MM.1S (cell line): ENCODE measurements at regions not wholly inside any gene's neighbourhood (a gene's known extent, or its start where the extent isn't known, plus 50 kb on each side); places are given as distances from the start of the nearest gene placed in this dataset.

Experiments
- DNase-seq: peaks from one replicate; pipeline ENCODE4 v3.0.0-alpha.2; 2015
- H2AFZ ChIP-seq: fragments of 300-600 bp; sonication (generic); 2 replicates; pipeline ENCODE4 v1.6.0; 2016; ENCODE audit warnings: antibody characterized with exemption, low read length
- H3F3A ChIP-seq: fragments of 300-600 bp; sonication (generic); 2 replicates; pipeline ENCODE4 v1.6.1; 2016; ENCODE audit warnings: mild to moderate bottlenecking, antibody characterized with exemption, low read length, moderate library complexity, mixed read lengths; ENCODE audit not compliant: insufficient read depth
- H3K27ac ChIP-seq: fragments of 300-600 bp; sonication (generic); 2 replicates; pipeline ENCODE4 v1.5.1; 2016; ENCODE audit warnings: mild to moderate bottlenecking, low read length
- H3K27me3 ChIP-seq: fragments of 300-600 bp; sonication (generic); replicated peaks from 2 replicates; pipeline ENCODE4 v1.6.0; 2016; ENCODE audit warnings: low read length; ENCODE audit not compliant: insufficient read depth
- H3K36me3 ChIP-seq: fragments of 300-600 bp; sonication (generic); replicated peaks from 2 replicates; pipeline ENCODE4 v1.6.1; 2016; ENCODE audit warnings: mild to moderate bottlenecking, low read length, mixed read lengths; ENCODE audit not compliant: insufficient read depth
- H3K4me1 ChIP-seq: fragments of 300-600 bp; sonication (generic); 2 replicates; pipeline ENCODE4 v1.6.1; 2016; ENCODE audit warnings: low read length, mixed read lengths
- H3K4me2 ChIP-seq: fragments of 300-600 bp; sonication (generic); 2 replicates; pipeline ENCODE4 v1.6.0; 2016; ENCODE audit warnings: low read depth, low read length
- H3K4me3 ChIP-seq: fragments of 300-600 bp; sonication (generic); 2 replicates; pipeline ENCODE4 v1.5.1; 2016; ENCODE audit warnings: low read length, mixed read lengths
- H3K79me2 ChIP-seq: fragments of 300-600 bp; sonication (generic); 2 replicates; pipeline ENCODE4 v1.6.1; 2016; ENCODE audit warnings: mixed run types, low read length, mixed read lengths
- H3K9ac ChIP-seq: fragments of 300-600 bp; sonication (generic); 2 replicates; pipeline ENCODE4 v1.6.1; 2016; ENCODE audit warnings: low read length, mixed read lengths
- H3K9me2 ChIP-seq: fragments of 300-600 bp; sonication (generic); replicated peaks from 2 replicates; pipeline ENCODE4 v1.6.1; 2016; ENCODE audit warnings: mild to moderate bottlenecking, low read length, mixed read lengths; ENCODE audit not compliant: insufficient read depth
- H3K9me3 ChIP-seq: fragments of 300-600 bp; sonication (generic); replicated peaks from 2 replicates; pipeline ENCODE4 v1.6.1; 2016; ENCODE audit warnings: mild to moderate bottlenecking, low read length, mixed read lengths; ENCODE audit not compliant: insufficient read depth
- H4K20me1 ChIP-seq: fragments of 300-600 bp; sonication (generic); 2 replicates; pipeline ENCODE4 v1.6.1; 2016; ENCODE audit warnings: mild to moderate bottlenecking, low read length, moderate library complexity, mixed read lengths; ENCODE audit not compliant: insufficient read depth
- CTCF ChIP-seq: fragments of 300-600 bp; sonication (generic); IDR thresholded peaks from 2 replicates; pipeline ENCODE4 v1.5.1; 2016; ENCODE audit warnings: antibody characterized with exemption, low read length, mixed read lengths
- EZH2 ChIP-seq: fragments of 300-600 bp; sonication (generic); optimal IDR thresholded peaks from 2 replicates; pipeline ENCODE3; 2017; ENCODE audit warnings: low read depth, mild to moderate bottlenecking, antibody characterized with exemption, low read length, mixed read lengths
- EZH2phosphoT487 ChIP-seq: fragments of 300-600 bp; sonication (generic); IDR thresholded peaks from 2 replicates; pipeline ENCODE4 v1.6.1; 2018; ENCODE audit warnings: antibody characterized with exemption, low read length

DNA sequence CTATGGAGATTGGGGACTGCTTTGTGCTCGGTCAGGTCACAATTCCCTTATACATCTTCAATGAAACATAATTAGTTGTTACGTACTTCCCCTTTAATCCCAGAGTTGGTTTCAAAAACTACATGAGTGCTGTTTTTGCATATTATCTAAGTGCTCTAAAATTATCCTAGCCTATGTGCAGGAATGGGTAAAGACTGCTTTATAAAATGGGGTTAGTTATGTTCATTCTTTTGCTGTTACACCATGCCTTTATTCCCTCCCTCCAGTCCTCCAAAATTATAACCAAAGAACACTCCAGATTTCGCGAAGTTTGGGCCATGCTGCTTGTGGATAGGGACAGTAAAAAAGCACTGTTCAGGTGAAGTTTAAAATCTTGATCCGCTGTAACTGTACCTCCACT is 173.9 kb upstream of the SNX7 start:
- Histone ChIP-seq H3K9me2 (no peaks in the 10 kb centered on the region), H3K27ac (no peak overlapping the region), H3K79me2 (no peaks in the 10 kb centered on the region), H3K27me3 (no peaks in the 10 kb centered on the region), H3K9me3 (no peaks in the 10 kb centered on the region), H3F3A (no peaks in the 10 kb centered on the region), H3K4me2 (no peak overlapping the region), H4K20me1 (no peaks in the 10 kb centered on the region), H3K4me1 (no peaks in the 10 kb centered on the region), H3K4me3 (no peak overlapping the region), H3K9ac (no peak overlapping the region), H2AFZ (no peak overlapping the region), H3K36me3 (no peaks in the 10 kb centered on the region)
- no peak for TF ChIP-seq EZH2
- no peak for TF ChIP-seq CTCF
- TF ChIP-seq EZH2phosphoT487 = no peak
- DNase-seq = no peak

- TF ChIP-seq EZH2 (no peak), CTCF (no peak), EZH2phosphoT487 (no peak)
- Histone ChIP-seq H3K9ac (no peak overlapping the region), H3K9me2 (no peaks in the 10 kb centered on the region), H3K4me3 (no peak overlapping the region), H3K9me3 (no peaks in the 10 kb centered on the region), H3K27ac (no peak overlapping the region), H3K36me3 (no peaks in the 10 kb centered on the region), H3F3A (no peaks in the 10 kb centered on the region), H3K79me2 (no peaks in the 10 kb centered on the region), H3K4me1 (no peaks in the 10 kb centered on the region), H2AFZ (no peak overlapping the region), H4K20me1 (no peaks in the 10 kb centered on the region), H3K27me3 (no peaks in the 10 kb centered on the region), H3K4me2 (no peak overlapping the region)
- no peak for DNase-seq
Measured at GRCh38 chr1:98482611-98483010, 178.9 kb upstream of the SNX7 start.

GRCh38 chr1:98480271-98480670 is 181.2 kb upstream of the SNX7 start:
- Histone ChIP-seq H3K9ac (no peak overlapping the region), H3K4me1 (no peaks in the 10 kb centered on the region), H2AFZ (no peak overlapping the region), H3K9me3 (no peaks in the 10 kb centered on the region), H3K36me3 (no peaks in the 10 kb centered on the region), H3K27me3 (no peaks in the 10 kb centered on the region), H4K20me1 (no peaks in the 10 kb centered on the region), H3K4me2 (no peak overlapping the region), H3K9me2 (no peaks in the 10 kb centered on the region), H3K4me3 (no peak overlapping the region), H3K27ac (no peak overlapping the region), H3F3A (no peaks in the 10 kb centered on the region), H3K79me2 (no peaks in the 10 kb centered on the region)
- DNase-seq = no peak
- no peak for TF ChIP-seq EZH2
- TF ChIP-seq EZH2phosphoT487 = no peak
- no peak for TF ChIP-seq CTCF
